GM18907 (cell line): ENCODE measurements at regions not wholly inside any gene's neighbourhood (a gene's known extent, or its start where the extent isn't known, plus 50 kb on each side); places are given as distances from the start of the nearest gene placed in this dataset.

Experiments
- ATAC-seq: cut with Tn5 transposase; IDR thresholded peaks from one replicate; pipeline ENCODE4 v1.9.1; 2021; ENCODE audit warnings: mild to moderate bottlenecking, moderate library complexity; ENCODE audit not compliant: unreplicated experiment

- no peak for ATAC-seq
Observed at GRCh38 chr12:19940267-19940666, 428.1 kb upstream of the PDE3A start.

GRCh38 chr12:19941096-19941495 lies 427.2 kb upstream of the PDE3A start:
- no peak for ATAC-seq

GRCh38 chr12:19945559-19946435 lies 422.5 kb upstream of the PDE3A start:
- ATAC-seq: no peak

- no peak for ATAC-seq
Observed at GRCh38 chr12:19946550-19946949, 421.8 kb upstream of the PDE3A start.

GRCh38 chr12:19947344-19947743 lies 421.0 kb upstream of the PDE3A start:
- no peak for ATAC-seq

GRCh38 chr12:19951664-19952063 lies 416.7 kb upstream of the PDE3A start:
- no peak for ATAC-seq

GRCh38 chr12:19953734-19954133 lies 414.6 kb upstream of the PDE3A start:
- no peak for ATAC-seq

- ATAC-seq: no peak
Observed at GRCh38 chr12:19954163-19954562, 414.2 kb upstream of the PDE3A start.

GRCh38 chr12:19957308-19958125 lies 410.8 kb upstream of the PDE3A start:
- no peak for ATAC-seq

- no peak for ATAC-seq
Observed at GRCh38 chr12:19958389-19958788, 409.9 kb upstream of the PDE3A start.

- no peak for ATAC-seq
Observed at GRCh38 chr12:19959353-19959752, 409.0 kb upstream of the PDE3A start.

GRCh38 chr12:19960527-19960926 lies 407.8 kb upstream of the PDE3A start:
- no peak for ATAC-seq

- no peak for ATAC-seq
Observed at GRCh38 chr12:19962192-19962591, 406.1 kb upstream of the PDE3A start.

- no peak for ATAC-seq
Observed at GRCh38 chr12:19963972-19964371, 404.4 kb upstream of the PDE3A start.

- ATAC-seq: no peak
Observed at GRCh38 chr12:19964549-19964948, 403.8 kb upstream of the PDE3A start.

- ATAC-seq: no peak
Observed at GRCh38 chr12:19965196-19966038, 402.9 kb upstream of the PDE3A start.

- no peak for ATAC-seq
Observed at GRCh38 chr12:19967001-19967400, 401.3 kb upstream of the PDE3A start.

GRCh38 chr12:19967431-19967830 lies 400.9 kb upstream of the PDE3A start:
- no peak for ATAC-seq

GRCh38 chr12:19970116-19970515 lies 398.2 kb upstream of the PDE3A start:
- no peak for ATAC-seq

GRCh38 chr12:19970821-19971220 lies 397.5 kb upstream of the PDE3A start:
- ATAC-seq: no peak
